ENCODE measurements at regions not wholly inside any gene's neighbourhood (a gene's known extent, or its start where the extent isn't known, plus 50 kb on each side); places are given as distances from the start of the nearest gene placed in this dataset.
A peak's percentile ranks its signal among the peaks of the same experiment; 100 is the strongest.

- no peak overlapping the region for H2AK9ac ChIP-seq (replicated peaks; ENCODE audit: low read depth, low read length, poor library complexity)
- no peak overlapping the region for H3K4me2 ChIP-seq (ENCODE audit: low read depth, low read length)
- intact Hi-C loops (cut with micrococcal nuclease): loop anchor here (10.0 kb wide), 1 partner anchor 693 kb away; no protein-coding TSS in a partner anchor
- H3K27ac ChIP-seq (ENCODE audit: insufficient read depth, low read length): no peak overlapping the region
- no peaks in the 10 kb centered on the region for H3K36me3 ChIP-seq (ENCODE audit: control insufficient read depth, insufficient read depth, low read length)
- H3K4me1 ChIP-seq (ENCODE audit: control insufficient read depth, insufficient read depth, low read length): peaks cover 24% of the 10 kb centered on the region
- H3K14ac ChIP-seq (replicated peaks; ENCODE audit: low read depth, low read length): no peak overlapping the region
- H2AK5ac ChIP-seq (ENCODE audit: low read depth, low read length): peak overlapping the region; percentile 56; the same call in 1 of the 2 replicates
- no TSS peak for BruUV-seq (replicated peaks)
- H3K9me3 ChIP-seq (ENCODE audit: control insufficient read depth, insufficient read depth, low read length): no peaks in the 10 kb centered on the region
- H3K9ac ChIP-seq (ENCODE audit: low read depth, low read length): no peak overlapping the region
- no peak overlapping the region for H2BK5ac ChIP-seq (ENCODE audit: low read depth, low read length, poor library complexity, severe bottlenecking)
- DNase-seq (no peak), ATAC-seq (ENCODE audit: low read depth) (no peak)
- H3K79me1 ChIP-seq (ENCODE audit: low read depth in 1 of 2, low read length in 2 of 2): no peaks in the 10 kb centered on the region
- no peak for TF ChIP-seq RAD21 (IDR thresholded peaks at IDR 0.05; ENCODE audit: low read length)
- no peak for TF ChIP-seq SMC3 (IDR thresholded peaks at IDR 0.05; ENCODE audit: low read depth, low read length)
- TF ChIP-seq MXI1 (IDR thresholded peaks at IDR 0.05; ENCODE audit: borderline replicate concordance, low read depth, low read length): no peak
- TF ChIP-seq CHD1 (IDR thresholded peaks at IDR 0.05; ENCODE audit: low read depth, low read length): no peak
- no peak for TF ChIP-seq MAFK (IDR thresholded peaks at IDR 0.05; ENCODE audit: low read depth, low read length)
- TF ChIP-seq POLR2A (IDR thresholded peaks at IDR 0.05; ENCODE audit: low read depth, low read length): no peak
- no peak for TF ChIP-seq USF2 (IDR thresholded peaks at IDR 0.05; ENCODE audit: low read depth, low read length)
- no peak for TF ChIP-seq CTCF (conservative IDR thresholded peaks at IDR 0.05; ENCODE audit: low read depth, low read length)
- no peak for TF ChIP-seq MAZ (IDR thresholded peaks at IDR 0.05; ENCODE audit: borderline replicate concordance, low read depth, low read length)
- no peak for TF ChIP-seq BHLHE40 (IDR thresholded peaks at IDR 0.05; ENCODE audit: low read depth, low read length)
- peak overlapping the region; percentile 28; the same call in 1 of the 2 replicates for H3K4ac ChIP-seq (ENCODE audit: low read depth, low read length)
- no peak overlapping the region for H4K5ac ChIP-seq (ENCODE audit: low read depth, low read length)
- H2BK120ac ChIP-seq (ENCODE audit: low read depth, low read length): peak overlapping the region; percentile 63; the same call in 1 of the 2 replicates
- H3K27me3 ChIP-seq (ENCODE audit: control insufficient read depth, insufficient read depth, low read length): no peaks in the 10 kb centered on the region
- H2BK15ac ChIP-seq (ENCODE audit: low read depth, low read length): peak overlapping the region; percentile 33; the same call in 1 of the 3 replicates
- H2BK20ac ChIP-seq (ENCODE audit: low read depth, low read length): 0 out of 2 replicates have a peak overlapping the region, but pooled peaks have one; percentile 48
- no peak overlapping the region for H3K23ac ChIP-seq (ENCODE audit: low read depth, low read length)
- no peak overlapping the region for H2AFZ ChIP-seq (replicated peaks; ENCODE audit: low read length, poor library complexity)
- dilution Hi-C loops (cut with HindIII; ENCODE audit: low sequenced_read_pairs, unreplicated experiment): no loop called here
- no peak overlapping the region for H3K56ac ChIP-seq (ENCODE audit: extremely low read depth, insufficient read depth, low read length)
- in situ Hi-C loops (cut with MboI; ENCODE audit: low sequenced_read_pairs): loop anchor here (10.0 kb wide), 1 partner anchor 227 kb away; the partner anchor contains the start of gene OSR1
- ChIA-PET CTCF (no interaction called here), POLR2A (ENCODE audit: unreplicated experiment) (interaction anchor here (0.6 kb wide), 1 partner anchor 203 kb away, joined by 3 read pairs; no protein-coding TSS in a partner anchor)
- H4K8ac ChIP-seq (ENCODE audit: low read depth in 2 of 2, low read length in 2 of 2): no peak overlapping the region
- peaks cover 16% of the 10 kb centered on the region for H3K9me1 ChIP-seq (ENCODE audit: insufficient read depth, low read length)
- H3K18ac ChIP-seq (ENCODE audit: low read depth, low read length): no peak overlapping the region
- WGBS, 2 experiments (ENCODE audit: extremely low coverage in 2 of 2, insufficient read length in 1 of 2): 80% methylated on average over 1 of the region's 3 CpGs; no CpG with 5 or more reads in 1 of the 2 experiments
- peak overlapping the region; percentile 26; the same call in 1 of the 2 replicates for H4K91ac ChIP-seq (ENCODE audit: insufficient read depth, low read depth, low read length)
- no peaks in the 10 kb centered on the region for H4K20me1 ChIP-seq (ENCODE audit: insufficient read depth, low read length)
- H3K4me3 ChIP-seq (ENCODE audit: insufficient read depth, low read depth, low read length): no peak overlapping the region
These were observed 230.8 kb downstream of the OSR1 start for GRCh38 chr2:19127616-19128015.

Measured in IMR-90 (cell line).